ENCODE measurements at regions not wholly inside any gene's neighbourhood (a gene's known extent, or its start where the extent isn't known, plus 50 kb on each side); places are given as distances from the start of the nearest gene placed in this dataset.

DNA sequence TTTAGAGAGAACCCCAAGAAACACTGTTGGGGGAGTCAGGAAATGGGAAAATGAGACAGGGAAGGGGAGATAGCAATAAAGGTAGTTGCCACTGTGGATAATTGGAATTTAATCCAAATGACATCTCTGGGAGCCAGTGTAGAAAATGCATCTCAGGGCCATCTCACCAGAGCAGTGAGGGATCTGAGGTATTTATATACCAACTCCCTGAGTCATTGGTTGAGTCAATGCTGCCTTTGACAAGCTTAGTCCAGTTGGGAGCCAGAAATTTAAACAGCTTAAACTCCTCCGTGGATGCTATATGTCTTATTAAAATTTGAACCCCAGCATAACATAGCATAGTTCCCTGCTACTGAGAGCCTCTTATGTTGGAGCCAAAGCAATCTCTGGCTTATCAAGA lies 140.3 kb downstream of the SLC30A10 start:
- DNase-seq, result no peak
- no peaks in the 10 kb centered on the region for H3K36me3 ChIP-seq
- TF ChIP-seq, protein P1, sequence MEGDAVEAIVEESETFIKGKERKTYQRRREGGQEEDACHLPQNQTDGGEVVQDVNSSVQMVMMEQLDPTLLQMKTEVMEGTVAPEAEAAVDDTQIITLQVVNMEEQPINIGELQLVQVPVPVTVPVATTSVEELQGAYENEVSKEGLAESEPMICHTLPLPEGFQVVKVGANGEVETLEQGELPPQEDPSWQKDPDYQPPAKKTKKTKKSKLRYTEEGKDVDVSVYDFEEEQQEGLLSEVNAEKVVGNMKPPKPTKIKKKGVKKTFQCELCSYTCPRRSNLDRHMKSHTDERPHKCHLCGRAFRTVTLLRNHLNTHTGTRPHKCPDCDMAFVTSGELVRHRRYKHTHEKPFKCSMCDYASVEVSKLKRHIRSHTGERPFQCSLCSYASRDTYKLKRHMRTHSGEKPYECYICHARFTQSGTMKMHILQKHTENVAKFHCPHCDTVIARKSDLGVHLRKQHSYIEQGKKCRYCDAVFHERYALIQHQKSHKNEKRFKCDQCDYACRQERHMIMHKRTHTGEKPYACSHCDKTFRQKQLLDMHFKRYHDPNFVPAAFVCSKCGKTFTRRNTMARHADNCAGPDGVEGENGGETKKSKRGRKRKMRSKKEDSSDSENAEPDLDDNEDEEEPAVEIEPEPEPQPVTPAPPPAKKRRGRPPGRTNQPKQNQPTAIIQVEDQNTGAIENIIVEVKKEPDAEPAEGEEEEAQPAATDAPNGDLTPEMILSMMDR (IDR thresholded peaks at IDR 0.05), result no peak
- H3K27me3 ChIP-seq, result no peaks in the 10 kb centered on the region
- no peaks in the 10 kb centered on the region for H3K4me1 ChIP-seq
- no peak overlapping the region for H3K4me3 ChIP-seq
- intact Hi-C loops (cut with DNase I), result no loop called here
- no peak overlapping the region for H3K27ac ChIP-seq
- no peak overlapping the region for H3K9ac ChIP-seq (ENCODE audit: low read depth in 2 of 2, low read length in 2 of 2)
- no peaks in the 10 kb centered on the region for H3K9me3 ChIP-seq

DNA sequence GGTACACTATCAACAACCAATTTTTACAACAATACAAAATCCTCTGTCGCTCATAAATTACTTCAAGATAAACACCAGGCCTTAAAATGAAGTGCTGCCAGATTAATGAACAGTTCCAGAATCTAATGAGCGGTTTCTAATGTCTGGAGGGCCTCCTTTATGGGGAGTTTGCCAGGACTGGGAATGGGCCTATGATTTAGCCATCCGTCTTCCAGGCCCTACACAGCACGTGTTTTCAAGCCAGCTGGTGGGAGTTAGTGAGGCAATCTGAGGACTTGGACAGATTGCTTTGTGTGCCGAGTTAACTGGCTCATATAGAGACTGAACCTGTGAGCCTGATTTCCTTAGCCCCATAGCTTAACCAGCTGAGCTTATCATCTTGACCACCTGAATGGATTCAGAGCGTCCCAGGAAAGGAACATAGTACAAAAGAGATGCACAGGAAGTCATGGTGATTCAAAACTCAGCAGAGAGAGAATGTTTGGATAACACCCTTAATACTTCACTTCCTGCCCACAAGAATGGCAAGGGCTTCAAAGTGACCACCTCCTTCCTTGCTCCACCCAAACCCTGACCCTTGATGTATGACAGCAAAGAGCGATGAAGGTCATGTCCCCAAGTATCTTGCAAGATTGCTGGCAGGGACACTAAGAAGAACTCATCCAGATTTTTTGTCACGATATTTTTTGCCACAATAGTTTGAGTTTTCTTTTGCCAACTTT lies 143.5 kb downstream of the SLC30A10 start:
- TF ChIP-seq, protein P1 (IDR thresholded peaks at IDR 0.05), result no peak
- H3K4me1 ChIP-seq, result no peaks in the 10 kb centered on the region
- no peaks in the 10 kb centered on the region for H3K9me3 ChIP-seq
- H3K4me3 ChIP-seq, result no peak overlapping the region
- DNase-seq, result no peak
- no peak overlapping the region for H3K27ac ChIP-seq
- no peaks in the 10 kb centered on the region for H3K36me3 ChIP-seq
- H3K27me3 ChIP-seq, result no peaks in the 10 kb centered on the region
- no peak overlapping the region for H3K9ac ChIP-seq (ENCODE audit: low read depth in 2 of 2, low read length in 2 of 2)
- intact Hi-C loops (cut with DNase I), result no loop called here

DNA sequence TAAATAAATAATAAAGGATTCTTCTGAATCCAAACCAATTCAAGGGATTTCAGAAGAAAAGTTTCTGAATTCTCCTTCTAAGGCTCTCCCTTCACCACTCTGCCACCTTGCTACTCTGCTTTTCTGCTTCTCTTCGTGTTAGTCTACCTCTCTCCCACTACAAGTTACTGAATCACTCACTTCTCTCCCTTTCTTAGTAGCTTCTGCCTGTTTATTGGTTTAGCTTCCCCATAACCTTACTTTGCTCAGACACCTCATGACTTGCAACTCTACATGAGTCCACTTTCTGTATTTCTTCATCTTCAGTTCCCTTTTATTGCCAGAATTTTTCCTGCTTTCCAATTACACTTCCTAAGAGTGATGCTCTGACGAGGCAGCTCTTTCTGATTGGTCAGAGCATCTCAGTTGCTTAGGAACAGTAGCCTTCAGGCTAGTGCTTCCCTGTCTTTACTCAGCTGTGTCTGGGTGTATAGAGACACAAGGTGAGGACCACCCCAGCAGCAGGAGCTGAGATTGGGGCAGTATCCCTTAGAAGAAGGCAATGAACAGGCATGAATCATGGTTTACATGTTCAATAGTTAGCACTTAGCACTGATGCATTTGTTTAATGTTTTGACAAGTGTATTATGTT lies 144.6 kb downstream of the SLC30A10 start:
- Histone ChIP-seq H3K36me3 (no peaks in the 10 kb centered on the region), H3K4me3 (no peak overlapping the region), H3K27ac (no peak overlapping the region), H3K4me1 (no peaks in the 10 kb centered on the region), H3K27me3 (no peaks in the 10 kb centered on the region), H3K9ac (ENCODE audit: low read depth in 2 of 2, low read length in 2 of 2) (no peak overlapping the region), H3K9me3 (no peaks in the 10 kb centered on the region)
- intact Hi-C loops (cut with DNase I), result no loop called here
- TF ChIP-seq, protein P1 (IDR thresholded peaks at IDR 0.05), result no peak
- DNase-seq, result no peak

GRCh38 chr1:219782929-219783328 lies 145.4 kb downstream of the SLC30A10 start:
- TF ChIP-seq, protein P1 (IDR thresholded peaks at IDR 0.05), result no peak
- Histone ChIP-seq H3K27ac (no peak overlapping the region), H3K4me1 (no peaks in the 10 kb centered on the region), H3K27me3 (no peaks in the 10 kb centered on the region), H3K36me3 (no peaks in the 10 kb centered on the region), H3K9ac (ENCODE audit: low read depth in 2 of 2, low read length in 2 of 2) (no peak overlapping the region), H3K4me3 (no peak overlapping the region), H3K9me3 (no peaks in the 10 kb centered on the region)
- no peak for DNase-seq
- intact Hi-C loops (cut with DNase I), result no loop called here

DNA sequence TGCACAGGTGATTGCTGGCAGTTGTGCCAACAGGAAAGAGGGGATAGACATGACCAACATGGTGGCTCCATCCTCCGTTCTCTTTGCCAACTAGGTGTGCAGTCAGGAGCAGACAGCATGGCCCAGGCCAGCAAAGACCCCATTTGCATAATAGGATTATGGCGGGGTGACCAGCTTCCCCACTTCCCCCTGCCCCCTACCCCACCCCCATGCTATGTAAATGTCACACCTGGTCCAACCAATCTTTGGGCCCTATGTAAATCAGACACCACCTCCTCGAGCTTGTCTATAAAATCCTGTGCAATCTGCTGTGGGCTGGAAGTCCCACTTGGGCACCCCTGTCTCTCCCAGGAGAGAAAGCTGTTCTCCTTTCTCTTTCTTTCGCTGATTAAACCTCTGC lies 146.0 kb downstream of the SLC30A10 start:
- Histone ChIP-seq H3K9ac (ENCODE audit: low read depth in 2 of 2, low read length in 2 of 2) (no peak overlapping the region), H3K27me3 (no peaks in the 10 kb centered on the region), H3K9me3 (no peaks in the 10 kb centered on the region), H3K4me1 (no peaks in the 10 kb centered on the region), H3K27ac (no peak overlapping the region), H3K36me3 (no peaks in the 10 kb centered on the region), H3K4me3 (no peak overlapping the region)
- TF ChIP-seq, protein P1 (IDR thresholded peaks at IDR 0.05), result no peak
- intact Hi-C loops (cut with DNase I), result no loop called here
- DNase-seq, result no peak

Data from colonic mucosa (tissue), 4 donors.